Panc1 (cell line): ENCODE measurements at regions not wholly inside any gene's neighbourhood (a gene's known extent, or its start where the extent isn't known, plus 50 kb on each side); places are given as distances from the start of the nearest gene placed in this dataset.

Source experiments
- CTCF ChIP-seq: fragments of 450-650 bp; IDR thresholded peaks from 2 replicates; pipeline ENCODE4 v1.5.1; 2017; ENCODE audit warnings: mild to moderate bottlenecking
- POLR2AphosphoS5 ChIP-seq: IDR thresholded peaks from 2 replicates; pipeline ENCODE4 v1.6.1; 2012; ENCODE audit warnings: mild to moderate bottlenecking, low read depth, low read length, moderate library complexity
- SIN3A ChIP-seq: IDR thresholded peaks from 2 replicates; pipeline ENCODE4 v1.6.1; 2012; ENCODE audit warnings: low read depth, mild to moderate bottlenecking, low read length, moderate library complexity, borderline replicate concordance; ENCODE audit not compliant: insufficient read depth
- TCF7L2 ChIP-seq: IDR thresholded peaks from 2 replicates; pipeline ENCODE4 v1.6.1; 2011; ENCODE audit warnings: mild to moderate bottlenecking, low read depth, low read length, inconsistent platforms

- TF ChIP-seq CTCF: no peak
- TF ChIP-seq TCF7L2: no peak
- TF ChIP-seq POLR2AphosphoS5: no peak
- no peak for TF ChIP-seq SIN3A
Observed at GRCh38 chr6:98547634-98548033, 286.7 kb upstream of the POU3F2 start.
